ENCODE measurements at regions not wholly inside any gene's neighbourhood (a gene's known extent, or its start where the extent isn't known, plus 50 kb on each side); places are given as distances from the start of the nearest gene placed in this dataset.

- TF ChIP-seq GATA2 (IDR thresholded peaks at IDR 0.05; ENCODE audit: low read depth, low read length) = no peak
- no peak for TF ChIP-seq GATA3 (IDR thresholded peaks at IDR 0.05; ENCODE audit: low read depth, low read length)
These were observed 577.0 kb downstream of the FAT4 start for GRCh38 chr4:125891597-125892258.

- no peak for TF ChIP-seq GATA2 (IDR thresholded peaks at IDR 0.05; ENCODE audit: low read depth, low read length)
- TF ChIP-seq GATA3 (IDR thresholded peaks at IDR 0.05; ENCODE audit: low read depth, low read length) = no peak
These were observed 590.0 kb downstream of the FAT4 start for GRCh38 chr4:125904802-125905201.

GRCh38 chr4:125911058-125911457 lies 596.3 kb downstream of the FAT4 start:
- TF ChIP-seq GATA2 (IDR thresholded peaks at IDR 0.05; ENCODE audit: low read depth, low read length) (no peak), GATA3 (IDR thresholded peaks at IDR 0.05; ENCODE audit: low read depth, low read length) (no peak)

GRCh38 chr4:125911481-125911880 lies 596.7 kb downstream of the FAT4 start:
- TF ChIP-seq GATA3 (IDR thresholded peaks at IDR 0.05; ENCODE audit: low read depth, low read length) = no peak
- TF ChIP-seq GATA2 (IDR thresholded peaks at IDR 0.05; ENCODE audit: low read depth, low read length) = no peak

GRCh38 chr4:125917559-125917958 lies 602.8 kb downstream of the FAT4 start:
- TF ChIP-seq GATA3 (IDR thresholded peaks at IDR 0.05; ENCODE audit: low read depth, low read length) (no peak), GATA2 (IDR thresholded peaks at IDR 0.05; ENCODE audit: low read depth, low read length) (no peak)

- TF ChIP-seq GATA3 (IDR thresholded peaks at IDR 0.05; ENCODE audit: low read depth, low read length) (no peak), GATA2 (IDR thresholded peaks at IDR 0.05; ENCODE audit: low read depth, low read length) (no peak)
These were observed 613.9 kb downstream of the FAT4 start for GRCh38 chr4:125928652-125929051.

- TF ChIP-seq GATA2 (IDR thresholded peaks at IDR 0.05; ENCODE audit: low read depth, low read length) (no peak), GATA3 (IDR thresholded peaks at IDR 0.05; ENCODE audit: low read depth, low read length) (no peak)
These were observed 623.8 kb downstream of the FAT4 start for GRCh38 chr4:125938541-125938940.

- TF ChIP-seq GATA2 (IDR thresholded peaks at IDR 0.05; ENCODE audit: low read depth, low read length) (no peak), GATA3 (IDR thresholded peaks at IDR 0.05; ENCODE audit: low read depth, low read length) (no peak)
These were observed 625.7 kb downstream of the FAT4 start for GRCh38 chr4:125940426-125940825.

GRCh38 chr4:125944966-125945365 lies 630.2 kb downstream of the FAT4 start:
- TF ChIP-seq GATA3 (IDR thresholded peaks at IDR 0.05; ENCODE audit: low read depth, low read length) (no peak), GATA2 (IDR thresholded peaks at IDR 0.05; ENCODE audit: low read depth, low read length) (no peak)

GRCh38 chr4:125948021-125948420 lies 633.3 kb downstream of the FAT4 start:
- TF ChIP-seq GATA3 (IDR thresholded peaks at IDR 0.05; ENCODE audit: low read depth, low read length) = no peak
- no peak for TF ChIP-seq GATA2 (IDR thresholded peaks at IDR 0.05; ENCODE audit: low read depth, low read length)

- peak; percentile 72 for TF ChIP-seq GATA3 (IDR thresholded peaks at IDR 0.05; ENCODE audit: low read depth, low read length)
- TF ChIP-seq GATA2 (IDR thresholded peaks at IDR 0.05; ENCODE audit: low read depth, low read length) = no peak
These were observed 636.6 kb downstream of the FAT4 start for GRCh38 chr4:125951261-125951887.

GRCh38 chr4:125952631-125953030 lies 637.9 kb downstream of the FAT4 start:
- TF ChIP-seq GATA3 (IDR thresholded peaks at IDR 0.05; ENCODE audit: low read depth, low read length) = no peak
- no peak for TF ChIP-seq GATA2 (IDR thresholded peaks at IDR 0.05; ENCODE audit: low read depth, low read length)

- TF ChIP-seq GATA2 (IDR thresholded peaks at IDR 0.05; ENCODE audit: low read depth, low read length) (no peak), GATA3 (IDR thresholded peaks at IDR 0.05; ENCODE audit: low read depth, low read length) (no peak)
These were observed 641.5 kb downstream of the FAT4 start for GRCh38 chr4:125956276-125956675.

GRCh38 chr4:125958519-125958918 lies 643.8 kb downstream of the FAT4 start:
- TF ChIP-seq GATA2 (IDR thresholded peaks at IDR 0.05; ENCODE audit: low read depth, low read length) = no peak
- no peak for TF ChIP-seq GATA3 (IDR thresholded peaks at IDR 0.05; ENCODE audit: low read depth, low read length)

GRCh38 chr4:125961626-125962025 lies 646.9 kb downstream of the FAT4 start:
- no peak for TF ChIP-seq GATA3 (IDR thresholded peaks at IDR 0.05; ENCODE audit: low read depth, low read length)
- no peak for TF ChIP-seq GATA2 (IDR thresholded peaks at IDR 0.05; ENCODE audit: low read depth, low read length)

All from SH-SY5Y (cell line).